HepG2 (cell line): ENCODE measurements at regions not wholly inside any gene's neighbourhood (a gene's known extent, or its start where the extent isn't known, plus 50 kb on each side); places are given as distances from the start of the nearest gene placed in this dataset.

Experiments
- ATAC-seq: fragments of 200-7000 bp; cut with Tn5 transposase; 3 replicates; pipeline ENCODE4 v1.9.1; 2020; ENCODE audit warnings: mild to moderate bottlenecking, moderate library complexity
- BruUV-seq: library from RNA; stranded (reverse); fragments of 400-500 nt; replicated peaks from 2 replicates; lab custom pipeline; 2021; lab: Mats Ljungman, UMichigan
- CTCF ChIA-PET: fragments of 300-600 bp; formaldehyde crosslinking; extraction: SDS; loops from one replicate; lab custom pipeline; 2021; ENCODE audit warnings: low total read pairs, inconsistent platforms, low intra/inter-chr PET ratio; lab: Yijun Ruan, JAX
- POLR2A ChIA-PET: fragments of 350-600 bp; sonication (Branson Sonifier 250); formaldehyde crosslinking; loops from one replicate; lab custom pipeline; 2020; ENCODE audit warnings: antibody characterized with exemption, inconsistent platforms; lab: Yijun Ruan, JAX
- DNase-seq: peaks from one replicate; pipeline ENCODE4 v3.0.0-alpha.2; 2015; ENCODE audit warnings: low spot score
- FAIRE-seq: peaks from 3 replicates; lab custom pipeline; 2011; peaks lifted over from hg19 to GRCh38; lab: Jason Lieb, UNC
- H2AFZ ChIP-seq: one replicate; pipeline ENCODE4 v1.6.1; 2011; ENCODE audit warnings: low read length, inconsistent platforms
- H3K27ac ChIP-seq: fragments of 300-600 bp; 3 replicates; pipeline ENCODE4 v1.8.0; 2011; ENCODE audit warnings: mixed run types, mild to moderate bottlenecking, mixed read lengths, low read length, inconsistent platforms; ENCODE audit not compliant: insufficient read depth; ENCODE audit errors: extremely low read length
- H3K27me3 ChIP-seq, 2 experiments: fragments of 200-600 bp in 1 of 2; 2 replicates in 1 of 2; 3 replicates in 1 of 2; pipeline versions ENCODE4 v1.6.0 to v1.8.0; 2011; ENCODE audit warnings: low read length in 2 of 2, mild to moderate bottlenecking in 2 of 2, moderate library complexity in 2 of 2, inconsistent platforms in 1 of 2; ENCODE audit not compliant: insufficient read depth in 2 of 2, control insufficient read depth in 1 of 2
- H3K36me3 ChIP-seq, 2 experiments: fragments of 200-600 bp in 1 of 2; replicated peaks in 1 of 2; 2 replicates in 1 of 2; 3 replicates in 1 of 2; pipeline versions ENCODE4 v1.5.1 to v1.8.0; 2011; ENCODE audit warnings: low read length in 2 of 2, inconsistent platforms in 1 of 2; ENCODE audit not compliant: insufficient read depth in 2 of 2, control insufficient read depth in 1 of 2
- H3K4me1 ChIP-seq: 2 replicates; pipeline ENCODE4 v1.5.1; 2012; ENCODE audit warnings: low read length, inconsistent platforms; ENCODE audit not compliant: insufficient read depth
- H3K4me2 ChIP-seq: 2 replicates; pipeline ENCODE4 v1.6.0; 2011; ENCODE audit warnings: low read depth, low read length, inconsistent platforms
- H3K4me3 ChIP-seq, 3 experiments: fragments of 200-600 bp in 1 of 3; sonication (generic), shearing (Covaris generic) in 1 of 3; replicated peaks in 1 of 3; 2 replicates each; pipeline ENCODE4 v1.5.1; 2011 to 2016; ENCODE audit warnings: low read length in 3 of 3, inconsistent platforms in 2 of 3, low read depth in 2 of 3, mild to moderate bottlenecking in 2 of 3, control low read depth in 1 of 3, mixed read lengths in 1 of 3; ENCODE audit not compliant: insufficient read depth in 1 of 3
- H3K79me2 ChIP-seq: one replicate; pipeline ENCODE4 v1.6.1; 2011; ENCODE audit warnings: low read length, inconsistent platforms; ENCODE audit not compliant: insufficient read depth
- H3K9ac ChIP-seq: 2 replicates; pipeline ENCODE4 v1.6.0; 2011; ENCODE audit warnings: mild to moderate bottlenecking, low read depth, low read length, inconsistent platforms; ENCODE audit not compliant: insufficient read depth
- H3K9me3 ChIP-seq: 2 replicates; pipeline ENCODE4 v1.5.1; 2012; ENCODE audit warnings: mild to moderate bottlenecking, low read length
- H4K20me1 ChIP-seq: 2 replicates; pipeline ENCODE4 v1.6.0; 2011; ENCODE audit warnings: inconsistent platforms, mild to moderate bottlenecking, low read length, moderate library complexity; ENCODE audit not compliant: insufficient read depth
- GATAD2A ChIP-seq: IDR thresholded peaks from 2 replicates; pipeline ENCODE4 v1.6.1; 2016
- KDM5A ChIP-seq: fragments of 200-600 bp; sonication (generic); IDR thresholded peaks from 2 replicates; pipeline ENCODE4 v1.7.0; 2018; ENCODE audit warnings: antibody characterized with exemption, mild to moderate bottlenecking, low read length, borderline replicate concordance
- MLLT10 ChIP-seq: sonication (generic); formaldehyde crosslinking; IDR thresholded peaks from 2 replicates; pipeline ENCODE4 v1.4.0; 2020; ENCODE audit warnings: missing genetic modification reagents
- SSRP1 ChIP-seq: IDR thresholded peaks from 2 replicates; pipeline ENCODE4 v1.6.1; 2016; ENCODE audit warnings: control low read depth
- TBX2 ChIP-seq: sonication (generic); formaldehyde crosslinking; IDR thresholded peaks from 2 replicates; pipeline ENCODE4 v1.5.0; 2020; ENCODE audit warnings: missing genetic modification reagents, mild to moderate bottlenecking, borderline replicate concordance
- ZNF205 ChIP-seq: IDR thresholded peaks from 2 replicates; pipeline ENCODE4 v1.6.1; 2018; ENCODE audit warnings: missing biosample characterization, missing genetic modification reagents
- ZNF367 ChIP-seq: sonication (generic); formaldehyde crosslinking; IDR thresholded peaks from 2 replicates; pipeline ENCODE4 v1.4.0; 2020; ENCODE audit warnings: missing genetic modification reagents, borderline replicate concordance
- ZSCAN30 ChIP-seq: sonication (generic); formaldehyde crosslinking; IDR thresholded peaks from 2 replicates; pipeline ENCODE4 v1.5.0; 2020; ENCODE audit warnings: mild to moderate bottlenecking, missing genetic modification reagents
- WGBS: methylation state at CpG from one replicate; pipeline ENCODE4 v1.1.6; 2017; ENCODE audit warnings: low lambda C conversion rate; 5-methylcytosine and 5-hydroxymethylcytosine counted together
- in situ Hi-C: cut with HindIII; loops from 2 replicates; pipeline ENCODE4 v1.10.0; 2017; ENCODE audit warnings: low pct_unique_long_range_greater_than_20kb; ENCODE audit not compliant: extremely low pct_ligation_motif_present
- intact Hi-C: fragments of 100-400 bp; cut with micrococcal nuclease; formaldehyde crosslinking; loops from one replicate; pipeline ENCODE4 v1.10.0; 2022; ENCODE audit not compliant: unreplicated experiment
- TF ChIP-seq, protein P1 (sequence below): sonication (generic); formaldehyde crosslinking; IDR thresholded peaks from 2 replicates; pipeline ENCODE4 v1.5.0; 2020; ENCODE audit warnings: missing genetic modification reagents
- TF ChIP-seq, protein P2 (sequence below): sonication (generic); formaldehyde crosslinking; IDR thresholded peaks from 2 replicates; pipeline ENCODE4 v1.8.1; 2023; ENCODE audit warnings: mild to moderate bottlenecking, moderate library complexity, missing genetic modification reagents
- TF ChIP-seq, protein P3 (sequence below): sonication (generic); formaldehyde crosslinking; IDR thresholded peaks from 2 replicates; pipeline ENCODE4 v1.4.0; 2020; ENCODE audit warnings: missing genetic modification reagents, mild to moderate bottlenecking, borderline replicate concordance
- TF ChIP-seq, protein P4 (sequence below): sonication (generic); formaldehyde crosslinking; IDR thresholded peaks from 2 replicates; pipeline ENCODE4 v1.8.1; 2023; ENCODE audit warnings: mild to moderate bottlenecking, missing genetic modification reagents, borderline replicate concordance
- TF ChIP-seq, protein P5 (sequence below): sonication (generic); formaldehyde crosslinking; IDR thresholded peaks from 2 replicates; pipeline ENCODE4 v1.5.0; 2020; ENCODE audit warnings: mild to moderate bottlenecking, missing genetic modification reagents

DNA sequence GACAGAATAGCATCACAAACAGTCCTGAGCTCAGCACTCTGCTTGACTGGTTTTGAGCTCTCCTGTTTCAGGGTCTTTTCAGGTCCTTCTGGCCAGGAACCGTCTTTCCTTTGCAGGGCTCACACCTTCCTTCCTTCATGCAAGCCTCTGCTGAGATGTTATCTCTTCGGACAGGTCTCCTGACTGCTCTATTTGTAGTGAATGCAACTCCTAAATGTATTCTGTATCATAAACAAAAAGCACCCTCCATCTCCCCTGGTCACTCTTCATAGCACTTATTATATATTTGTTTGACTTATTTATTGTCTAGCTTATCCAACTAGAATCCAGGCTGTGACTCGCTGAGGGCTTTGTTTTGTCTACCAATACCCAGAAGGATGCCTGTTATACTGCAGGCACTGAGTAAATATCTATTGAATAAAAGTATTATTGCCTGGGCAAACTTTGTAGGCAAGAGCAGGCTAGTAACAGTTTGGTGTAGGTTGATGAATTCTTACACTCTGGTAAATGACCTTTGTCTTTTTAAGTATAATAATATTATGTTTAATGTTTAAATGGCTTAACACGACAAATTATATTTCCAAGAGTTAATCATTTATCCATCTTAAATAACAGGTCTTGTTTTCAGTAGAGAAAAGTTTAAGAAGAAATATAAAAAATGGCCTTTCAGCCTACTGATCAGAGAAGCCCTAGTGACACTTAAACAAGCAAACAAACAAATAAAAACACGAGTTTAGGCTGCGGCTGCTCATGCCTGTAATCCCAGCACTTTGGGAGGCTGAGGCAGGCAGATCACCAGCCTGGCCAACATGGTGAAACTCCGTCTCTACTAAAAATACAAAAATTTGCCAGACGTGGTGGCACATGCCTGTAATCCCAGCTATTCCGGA lies 199.7 kb downstream of the BCAS1 start:
- H3K4me1 ChIP-seq, result peaks cover 67% of the 10 kb centered on the region
- no TSS peak for BruUV-seq
- peak overlapping the region in 2 of 3 experiments; percentile 8; a peak in 2 of 6 replicates for H3K4me3 ChIP-seq
- H3K27me3 ChIP-seq, result no peaks in the 10 kb centered on the region
- peak overlapping the region; percentile 68 for H2AFZ ChIP-seq
- DNase-seq (no peak), FAIRE-seq (no peak), ATAC-seq (no peak)
- ChIA-PET POLR2A (interaction anchor here (0.7 to 2.3 kb wide), 4 partner anchors 107 to 276 kb away, joined by 3 to 6 read pairs (median 4); no protein-coding TSS in a partner anchor), CTCF (interaction anchor here (1.1 to 2.3 kb wide), 5 partner anchors 45 to 292 kb away, joined by 4 to 39 read pairs (median 7); no protein-coding TSS in a partner anchor)
- no peaks in the 10 kb centered on the region for H3K9me3 ChIP-seq
- H3K79me2 ChIP-seq, result no peaks in the 10 kb centered on the region
- intact Hi-C loops (loop anchor here (1.0 to 2.0 kb wide), 3 partner anchors 106 to 192 kb away; no protein-coding TSS in a partner anchor), in situ Hi-C loops (loop anchor here (5.0 kb wide), 1 partner anchor 293 kb away; no protein-coding TSS in a partner anchor)
- no peaks in the 10 kb centered on the region for H4K20me1 ChIP-seq
- H3K4me2 ChIP-seq, result peak overlapping the region; percentile 71
- WGBS, result 29% methylated on average over 9 of the region's 9 CpGs
- H3K36me3 ChIP-seq, result no peaks in the 10 kb centered on the region
- peak overlapping the region; percentile 36 for H3K9ac ChIP-seq
- H3K27ac ChIP-seq, result peak overlapping the region; percentile 32
- 0 out of 2 replicates have a peak, but pooled peaks have one; percentile 15 for TF ChIP-seq GATAD2A (CRISPR knock-in tag)
- TF ChIP-seq ZSCAN30 (CRISPR knock-in tag), result 0 out of 2 replicates have a peak, but pooled peaks have one; percentile 28
- no peak for TF ChIP-seq MLLT10
- TF ChIP-seq, protein P1, sequence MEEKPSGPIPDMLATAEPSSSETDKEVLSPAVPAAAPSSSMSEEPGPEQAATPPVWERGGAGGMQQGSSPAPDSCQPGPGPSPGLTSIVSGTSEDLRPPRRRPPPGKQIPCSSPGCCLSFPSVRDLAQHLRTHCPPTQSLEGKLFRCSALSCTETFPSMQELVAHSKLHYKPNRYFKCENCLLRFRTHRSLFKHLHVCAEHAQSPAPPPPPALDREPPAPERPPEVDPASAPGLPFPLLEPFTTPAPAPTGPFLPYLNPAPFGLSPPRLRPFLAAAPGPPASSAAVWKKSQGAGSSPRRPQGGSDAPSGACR (CRISPR knock-in tag), result 0 out of 2 replicates have a peak, but pooled peaks have one; percentile 22
- 0 out of 2 replicates have a peak, but pooled peaks have one; percentile 23 for TF ChIP-seq TBX2
- TF ChIP-seq KDM5A, result 0 out of 2 replicates have a peak, but pooled peaks have one; percentile 3
- TF ChIP-seq SSRP1 (CRISPR knock-in tag), result 0 out of 2 replicates have a peak, but pooled peaks have one; percentile 33
- TF ChIP-seq, protein P2, sequence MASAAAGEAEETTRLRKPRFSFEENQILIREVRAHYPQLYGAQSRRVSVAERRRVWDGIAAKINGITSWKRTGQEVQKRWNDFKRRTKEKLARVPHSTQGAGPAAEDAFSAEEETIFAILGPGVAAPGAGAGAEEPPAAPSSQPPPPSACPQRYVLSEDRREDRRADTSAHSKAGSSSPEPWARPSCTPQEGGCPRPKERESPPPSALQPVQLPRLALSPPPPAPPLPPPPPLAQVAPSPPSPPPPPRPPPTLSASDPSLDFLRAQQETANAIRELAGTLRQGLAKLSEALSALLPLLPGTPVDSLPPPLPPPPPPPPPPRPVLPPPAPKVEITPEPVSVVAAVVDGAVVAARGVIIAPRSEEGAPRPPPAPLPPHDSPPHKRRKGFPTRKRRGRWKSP, result 0 out of 2 replicates have a peak, but pooled peaks have one; percentile 19
- 0 out of 2 replicates have a peak, but pooled peaks have one; percentile 30 for TF ChIP-seq ZNF367 (CRISPR knock-in tag)
- TF ChIP-seq, protein P3, sequence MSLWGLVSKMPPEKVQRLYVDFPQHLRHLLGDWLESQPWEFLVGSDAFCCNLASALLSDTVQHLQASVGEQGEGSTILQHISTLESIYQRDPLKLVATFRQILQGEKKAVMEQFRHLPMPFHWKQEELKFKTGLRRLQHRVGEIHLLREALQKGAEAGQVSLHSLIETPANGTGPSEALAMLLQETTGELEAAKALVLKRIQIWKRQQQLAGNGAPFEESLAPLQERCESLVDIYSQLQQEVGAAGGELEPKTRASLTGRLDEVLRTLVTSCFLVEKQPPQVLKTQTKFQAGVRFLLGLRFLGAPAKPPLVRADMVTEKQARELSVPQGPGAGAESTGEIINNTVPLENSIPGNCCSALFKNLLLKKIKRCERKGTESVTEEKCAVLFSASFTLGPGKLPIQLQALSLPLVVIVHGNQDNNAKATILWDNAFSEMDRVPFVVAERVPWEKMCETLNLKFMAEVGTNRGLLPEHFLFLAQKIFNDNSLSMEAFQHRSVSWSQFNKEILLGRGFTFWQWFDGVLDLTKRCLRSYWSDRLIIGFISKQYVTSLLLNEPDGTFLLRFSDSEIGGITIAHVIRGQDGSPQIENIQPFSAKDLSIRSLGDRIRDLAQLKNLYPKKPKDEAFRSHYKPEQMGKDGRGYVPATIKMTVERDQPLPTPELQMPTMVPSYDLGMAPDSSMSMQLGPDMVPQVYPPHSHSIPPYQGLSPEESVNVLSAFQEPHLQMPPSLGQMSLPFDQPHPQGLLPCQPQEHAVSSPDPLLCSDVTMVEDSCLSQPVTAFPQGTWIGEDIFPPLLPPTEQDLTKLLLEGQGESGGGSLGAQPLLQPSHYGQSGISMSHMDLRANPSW, result no peak
- TF ChIP-seq, protein P4, sequence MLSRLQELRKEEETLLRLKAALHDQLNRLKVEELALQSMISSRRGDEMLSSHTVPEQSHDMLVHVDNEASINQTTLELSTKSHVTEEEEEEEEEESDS, result no peak
- TF ChIP-seq, protein P5, sequence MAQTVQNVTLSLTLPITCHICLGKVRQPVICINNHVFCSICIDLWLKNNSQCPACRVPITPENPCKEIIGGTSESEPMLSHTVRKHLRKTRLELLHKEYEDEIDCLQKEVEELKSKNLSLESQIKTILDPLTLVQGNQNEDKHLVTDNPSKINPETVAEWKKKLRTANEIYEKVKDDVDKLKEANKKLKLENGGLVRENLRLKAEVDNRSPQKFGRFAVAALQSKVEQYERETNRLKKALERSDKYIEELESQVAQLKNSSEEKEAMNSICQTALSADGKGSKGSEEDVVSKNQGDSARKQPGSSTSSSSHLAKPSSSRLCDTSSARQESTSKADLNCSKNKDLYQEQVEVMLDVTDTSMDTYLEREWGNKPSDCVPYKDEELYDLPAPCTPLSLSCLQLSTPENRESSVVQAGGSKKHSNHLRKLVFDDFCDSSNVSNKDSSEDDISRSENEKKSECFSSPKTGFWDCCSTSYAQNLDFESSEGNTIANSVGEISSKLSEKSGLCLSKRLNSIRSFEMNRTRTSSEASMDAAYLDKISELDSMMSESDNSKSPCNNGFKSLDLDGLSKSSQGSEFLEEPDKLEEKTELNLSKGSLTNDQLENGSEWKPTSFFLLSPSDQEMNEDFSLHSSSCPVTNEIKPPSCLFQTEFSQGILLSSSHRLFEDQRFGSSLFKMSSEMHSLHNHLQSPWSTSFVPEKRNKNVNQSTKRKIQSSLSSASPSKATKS, result 0 out of 2 replicates have a peak, but pooled peaks have one; percentile 31
- TF ChIP-seq ZNF205 (CRISPR knock-in tag), result peak; percentile 76; the same call in 1 of the 2 replicates
